Endothelial cell of umbilical vein (primary cell): ENCODE measurements at regions not wholly inside any gene's neighbourhood (a gene's known extent, or its start where the extent isn't known, plus 50 kb on each side); places are given as distances from the start of the nearest gene placed in this dataset.

Source experiments
- BruUV-seq: library from RNA; stranded (reverse); fragments of 400-500 nt; replicated peaks from 2 replicates; lab custom pipeline; 2021; lab: Mats Ljungman, UMichigan
- CTCF ChIA-PET: fragments of 300-600, 350-600 bp; sonication (Branson Sonifier 250); formaldehyde crosslinking; loops from one replicate; lab custom pipeline; 2021; ENCODE audit warnings: antibody characterized with exemption, inconsistent platforms; lab: Charles Lee
- POLR2A ChIA-PET: fragments of 300-600, 350-600 bp; sonication (Branson Sonifier 250); formaldehyde crosslinking; loops from one replicate; lab custom pipeline; 2021; ENCODE audit warnings: antibody characterized with exemption, inconsistent platforms; lab: Charles Lee
- DNase-seq: peaks from one replicate; pipeline ENCODE4 v3.0.0-alpha.2; 2011; ENCODE audit warnings: low read depth, low spot score
- FAIRE-seq: peaks from 2 replicates; lab custom pipeline; 2011; peaks lifted over from hg19 to GRCh38; lab: Jason Lieb, UNC
- H2AFZ ChIP-seq: 2 replicates; pipeline ENCODE4 v1.6.0; 2012; ENCODE audit warnings: low read depth, low read length, control low read depth, inconsistent platforms
- H3K27ac ChIP-seq: 2 replicates; pipeline ENCODE4 v1.5.1; 2011; ENCODE audit warnings: low read depth, mild to moderate bottlenecking, control low read depth, low read length, moderate library complexity; ENCODE audit not compliant: insufficient read depth
- H3K27me3 ChIP-seq, 2 experiments: 2 replicates each; pipeline versions ENCODE4 v1.6.0 to v1.6.1; 2011; ENCODE audit warnings: low read length in 2 of 2, mixed read lengths in 1 of 2; ENCODE audit not compliant: control insufficient read depth in 2 of 2, insufficient read depth in 2 of 2
- H3K36me3 ChIP-seq, 2 experiments: 2 replicates in 1 of 2; 3 replicates in 1 of 2; pipeline ENCODE4 v1.5.1; 2011; ENCODE audit warnings: low read length in 2 of 2, mild to moderate bottlenecking in 1 of 2, moderate library complexity in 1 of 2; ENCODE audit not compliant: control insufficient read depth in 2 of 2, insufficient read depth in 2 of 2; ENCODE audit errors: extremely low read depth in 1 of 2
- H3K4me1 ChIP-seq: 3 replicates; pipeline ENCODE4 v1.5.1; 2011; ENCODE audit warnings: mild to moderate bottlenecking, low read length; ENCODE audit not compliant: control insufficient read depth, insufficient read depth; ENCODE audit errors: extremely low read depth
- H3K4me2 ChIP-seq: 2 replicates; pipeline ENCODE4 v1.6.1; 2011; ENCODE audit warnings: low read length, control low read depth, mixed read lengths; ENCODE audit not compliant: insufficient read depth
- H3K4me3 ChIP-seq, 3 experiments: fragments of 200-600 bp in 1 of 3; sonication (generic), shearing (Covaris generic) in 1 of 3; replicated peaks in 1 of 3; 2 replicates each; pipeline ENCODE4 v1.5.1; 2011 to 2016; ENCODE audit warnings: control low read depth in 3 of 3, low read length in 3 of 3, mild to moderate bottlenecking in 2 of 3, inconsistent platforms in 1 of 3, low read depth in 1 of 3, moderate library complexity in 1 of 3; ENCODE audit not compliant: insufficient read depth in 1 of 3
- H3K79me2 ChIP-seq: 2 replicates; pipeline ENCODE4 v1.6.0; 2012; ENCODE audit warnings: low read length, inconsistent platforms; ENCODE audit not compliant: control insufficient read depth, insufficient read depth
- H3K9ac ChIP-seq: replicated peaks from 2 replicates; pipeline ENCODE3; 2011; ENCODE audit warnings: low read length, control low read depth; ENCODE audit not compliant: insufficient read depth; ENCODE audit errors: extremely low read depth
- H3K9me1 ChIP-seq: replicated peaks from 3 replicates; pipeline ENCODE4 v1.6.0; 2011; ENCODE audit warnings: mild to moderate bottlenecking, low read length; ENCODE audit not compliant: control insufficient read depth, insufficient read depth; ENCODE audit errors: extremely low read depth
- H3K9me3 ChIP-seq: replicated peaks from 2 replicates; pipeline ENCODE4 v1.5.1; 2012; ENCODE audit warnings: low read length, inconsistent platforms; ENCODE audit not compliant: control insufficient read depth, insufficient read depth
- H4K20me1 ChIP-seq: replicated peaks from 2 replicates; pipeline ENCODE3; 2011; ENCODE audit warnings: mild to moderate bottlenecking, low read length; ENCODE audit not compliant: control insufficient read depth, insufficient read depth; ENCODE audit errors: extremely low read depth
- CTCF ChIP-seq, 2 donors: IDR thresholded peaks; 1 replicate in 1 of 2; 2 replicates in 1 of 2; pipeline ENCODE4 v1.5.1; 2011; ENCODE audit warnings: low read length in 2 of 2, mild to moderate bottlenecking in 2 of 2, moderate library complexity in 2 of 2, control low read depth in 1 of 2, inconsistent platforms in 1 of 2, low read depth in 1 of 2; ENCODE audit not compliant: insufficient read depth in 1 of 2; ENCODE audit errors: extremely low read depth in 1 of 2
- EZH2 ChIP-seq: IDR thresholded peaks from 2 replicates; pipeline ENCODE4 v1.6.1; 2012; ENCODE audit warnings: borderline replicate concordance, low read depth, mild to moderate bottlenecking, moderate library complexity, low read length, inconsistent platforms; ENCODE audit not compliant: severe bottlenecking
- FOS ChIP-seq: IDR thresholded peaks from 2 replicates; pipeline ENCODE4 v1.6.1; 2011; ENCODE audit warnings: mild to moderate bottlenecking, low read length, moderate library complexity, borderline replicate concordance; ENCODE audit not compliant: insufficient read depth
- GATA2 ChIP-seq: IDR thresholded peaks from 2 replicates; pipeline ENCODE4 v1.7.0; 2011; ENCODE audit warnings: low read depth, mild to moderate bottlenecking, moderate library complexity, mixed read lengths, low read length; ENCODE audit not compliant: insufficient read length, insufficient read depth
- JUN ChIP-seq: IDR thresholded peaks from 2 replicates; pipeline ENCODE4 v1.6.1; 2011; ENCODE audit warnings: borderline replicate concordance, low read depth; ENCODE audit not compliant: insufficient read length, insufficient read depth
- MAX ChIP-seq: IDR thresholded peaks from 2 replicates; pipeline ENCODE4 v1.6.1; 2011; ENCODE audit not compliant: insufficient read depth, insufficient read length
- MYC ChIP-seq: IDR thresholded peaks from one replicate; pipeline ENCODE4 v1.6.1; 2011; ENCODE audit warnings: mild to moderate bottlenecking, low read depth, low read length
- POLR2A ChIP-seq: IDR thresholded peaks from 2 replicates; pipeline ENCODE4 v1.6.1; 2012; ENCODE audit warnings: low read depth, mild to moderate bottlenecking, control low read depth, low read length
- POLR2AphosphoS5 ChIP-seq: IDR thresholded peaks from 2 replicates; pipeline ENCODE4 v1.6.1; 2012; ENCODE audit warnings: low read depth, mild to moderate bottlenecking, control low read depth, low read length, moderate library complexity; ENCODE audit not compliant: insufficient read depth
- dilution Hi-C: fragments of 300-500 bp; cut with MboI; formaldehyde crosslinking; loops from one replicate; pipeline ENCODE4 v1.15.0; 2019; ENCODE audit warnings: low sequenced_read_pairs; ENCODE audit not compliant: extremely low pct_ligation_motif_present
- intact Hi-C: fragments of 100-400 bp; cut with micrococcal nuclease; formaldehyde crosslinking; loops from one replicate; pipeline ENCODE4 v1.10.0; 2022

- no peaks in the 10 kb centered on the region for H3K9me3 ChIP-seq
- dilution Hi-C loops (no loop called here), intact Hi-C loops (no loop called here)
- no TSS peak for BruUV-seq
- H3K79me2 ChIP-seq = no peaks in the 10 kb centered on the region
- H3K9ac ChIP-seq = no peak overlapping the region
- no peaks in the 10 kb centered on the region for H3K4me1 ChIP-seq
- H3K9me1 ChIP-seq = no peaks in the 10 kb centered on the region
- ChIA-PET CTCF (no interaction called here), POLR2A (no interaction called here)
- FAIRE-seq (no peak), DNase-seq (no peak)
- H3K27ac ChIP-seq = no peak overlapping the region
- H3K4me2 ChIP-seq = no peak overlapping the region
- no peaks in the 10 kb centered on the region for H4K20me1 ChIP-seq
- H3K4me3 ChIP-seq = no peak overlapping the region
- H3K27me3 ChIP-seq = no peaks in the 10 kb centered on the region
- TF ChIP-seq GATA2 (no peak), POLR2AphosphoS5 (no peak), POLR2A (no peak), FOS (no peak), MAX (no peak), EZH2 (no peak), JUN (no peak), CTCF (IDR thresholded peaks at IDR 0.05; ENCODE audit: extremely low read depth in 1 of 2, insufficient read depth in 1 of 2, low read depth in 1 of 2, low read length in 2 of 2) (no peak), MYC (no peak)
- H3K36me3 ChIP-seq = no peaks in the 10 kb centered on the region
- H2AFZ ChIP-seq = no peak overlapping the region
Measured at GRCh38 chr6:163861627-163862026, 447.1 kb downstream of the QKI start.
